Ovary (tissue), 7 donors: ENCODE measurements at regions not wholly inside any gene's neighbourhood (a gene's known extent, or its start where the extent isn't known, plus 50 kb on each side); places are given as distances from the start of the nearest gene placed in this dataset.

Experiments used
- DNase-seq, 5 donors: peaks; one replicate each; pipeline ENCODE4 v3.0.0-alpha.2; 2019 to 2020
- H3K27ac ChIP-seq, 2 donors: fragments of 200-600 bp; one replicate each; pipeline versions ENCODE4 v1.5.1 to v1.8.0; 2019 to 2022
- H3K27me3 ChIP-seq: fragments of 200-600 bp; one replicate; pipeline ENCODE4 v1.8.0; 2022
- H3K36me3 ChIP-seq: fragments of 200-600 bp; sonication (generic); one replicate; pipeline ENCODE4 v1.5.1; 2019
- H3K4me1 ChIP-seq: one replicate; pipeline ENCODE4 v1.8.1; 2013; ENCODE audit warnings: mild to moderate bottlenecking, moderate library complexity; ENCODE audit not compliant: insufficient read depth
- H3K4me3 ChIP-seq: fragments of 200-600 bp; sonication (generic); one replicate; pipeline ENCODE4 v1.5.1; 2017
- H3K9me3 ChIP-seq, 2 donors: fragments of 200-600 bp in 1 of 2; sonication (generic) in 1 of 2; one replicate each; pipeline versions ENCODE4 v1.5.1 to v1.8.1; 2013 to 2019; ENCODE audit warnings: mild to moderate bottlenecking in 1 of 2, moderate library complexity in 1 of 2
- EP300 ChIP-seq: sonication (generic); formaldehyde crosslinking; IDR thresholded peaks from one replicate; pipeline ENCODE4 v1.6.1; 2017; ENCODE audit warnings: antibody characterized with exemption
- POLR2A ChIP-seq: fragments of 450-650 bp; IDR thresholded peaks from one replicate; pipeline ENCODE4 v1.6.1; 2017; ENCODE audit warnings: antibody characterized with exemption, mild to moderate bottlenecking, moderate library complexity
- WGBS, 3 donors: extraction: QIAGEN DNeasy Blood & Tissue Kit in 1 of 3; methylation state at CpG; one replicate each; pipeline versions ENCODE4 v1.1.5 to v1.1.7; 2013 to 2017; 5-methylcytosine and 5-hydroxymethylcytosine counted together
- intact Hi-C, 4 donors: fragments of 100-400 bp; cut with DNase I; formaldehyde crosslinking; loops; one replicate each; pipeline versions ENCODE4 v1.11.0 to v1.15.1; 2022 to 2023
- TF ChIP-seq, protein P1 (sequence below), 3 donors: fragments of 450-650 bp in 2 of 3; fragments of 200-600 bp in 1 of 3; IDR thresholded peaks; one replicate each; pipeline versions ENCODE4 v1.5.1 to v1.8.0; 2016 to 2022; ENCODE audit warnings: antibody characterized with exemption in 3 of 3, mild to moderate bottlenecking in 1 of 3
- donor health status: DM: no; HTN: no; CAD: no; lungs with moderate emphysema.
- donor health status: DM: no; HTN: no; CAD: no.
- donor health status: Bipolar disorder and iron deficiency.
- donor health status: DM: no; HTN: no; CAD: no.
- donor health status: DM: yes; HTN: yes; CAD: no.

DNA sequence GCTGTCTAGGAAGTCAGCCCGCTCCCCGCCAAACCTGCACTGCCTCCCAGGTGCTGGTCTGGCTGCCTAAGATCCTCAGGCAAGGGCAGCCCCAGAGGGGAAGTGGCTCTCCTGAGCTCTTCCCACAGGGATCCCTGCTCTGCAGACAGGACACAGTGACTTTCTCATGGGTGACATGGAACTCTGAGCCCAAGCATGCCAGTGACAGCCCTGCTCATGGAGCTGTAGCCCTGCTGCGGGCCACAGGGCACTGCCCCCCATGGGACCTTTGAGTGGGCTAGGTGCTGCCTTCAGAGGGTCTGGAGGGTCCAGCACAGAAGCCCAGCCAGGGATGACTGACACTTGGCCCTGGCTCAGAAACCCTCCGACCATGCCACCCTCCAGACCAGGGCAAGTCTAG is 109.1 kb downstream of the TUBA3C start:
- no peak overlapping the region for H3K27ac ChIP-seq
- H3K27me3 ChIP-seq, result no peaks in the 10 kb centered on the region
- intact Hi-C loops, result no loop called here
- no peaks in the 10 kb centered on the region for H3K36me3 ChIP-seq
- WGBS, 3 donors, result 77 to 82% (median 81%) methylated on average over 4 of the region's 4 CpGs
- H3K4me1 ChIP-seq, result no peaks in the 10 kb centered on the region
- no peak overlapping the region for H3K4me3 ChIP-seq
- H3K9me3 ChIP-seq, result no peaks in the 10 kb centered on the region
- TF ChIP-seq POLR2A, result no peak
- TF ChIP-seq, protein P1, sequence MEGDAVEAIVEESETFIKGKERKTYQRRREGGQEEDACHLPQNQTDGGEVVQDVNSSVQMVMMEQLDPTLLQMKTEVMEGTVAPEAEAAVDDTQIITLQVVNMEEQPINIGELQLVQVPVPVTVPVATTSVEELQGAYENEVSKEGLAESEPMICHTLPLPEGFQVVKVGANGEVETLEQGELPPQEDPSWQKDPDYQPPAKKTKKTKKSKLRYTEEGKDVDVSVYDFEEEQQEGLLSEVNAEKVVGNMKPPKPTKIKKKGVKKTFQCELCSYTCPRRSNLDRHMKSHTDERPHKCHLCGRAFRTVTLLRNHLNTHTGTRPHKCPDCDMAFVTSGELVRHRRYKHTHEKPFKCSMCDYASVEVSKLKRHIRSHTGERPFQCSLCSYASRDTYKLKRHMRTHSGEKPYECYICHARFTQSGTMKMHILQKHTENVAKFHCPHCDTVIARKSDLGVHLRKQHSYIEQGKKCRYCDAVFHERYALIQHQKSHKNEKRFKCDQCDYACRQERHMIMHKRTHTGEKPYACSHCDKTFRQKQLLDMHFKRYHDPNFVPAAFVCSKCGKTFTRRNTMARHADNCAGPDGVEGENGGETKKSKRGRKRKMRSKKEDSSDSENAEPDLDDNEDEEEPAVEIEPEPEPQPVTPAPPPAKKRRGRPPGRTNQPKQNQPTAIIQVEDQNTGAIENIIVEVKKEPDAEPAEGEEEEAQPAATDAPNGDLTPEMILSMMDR (IDR thresholded peaks at IDR 0.05), result no peak
- DNase-seq, result no peak

DNA sequence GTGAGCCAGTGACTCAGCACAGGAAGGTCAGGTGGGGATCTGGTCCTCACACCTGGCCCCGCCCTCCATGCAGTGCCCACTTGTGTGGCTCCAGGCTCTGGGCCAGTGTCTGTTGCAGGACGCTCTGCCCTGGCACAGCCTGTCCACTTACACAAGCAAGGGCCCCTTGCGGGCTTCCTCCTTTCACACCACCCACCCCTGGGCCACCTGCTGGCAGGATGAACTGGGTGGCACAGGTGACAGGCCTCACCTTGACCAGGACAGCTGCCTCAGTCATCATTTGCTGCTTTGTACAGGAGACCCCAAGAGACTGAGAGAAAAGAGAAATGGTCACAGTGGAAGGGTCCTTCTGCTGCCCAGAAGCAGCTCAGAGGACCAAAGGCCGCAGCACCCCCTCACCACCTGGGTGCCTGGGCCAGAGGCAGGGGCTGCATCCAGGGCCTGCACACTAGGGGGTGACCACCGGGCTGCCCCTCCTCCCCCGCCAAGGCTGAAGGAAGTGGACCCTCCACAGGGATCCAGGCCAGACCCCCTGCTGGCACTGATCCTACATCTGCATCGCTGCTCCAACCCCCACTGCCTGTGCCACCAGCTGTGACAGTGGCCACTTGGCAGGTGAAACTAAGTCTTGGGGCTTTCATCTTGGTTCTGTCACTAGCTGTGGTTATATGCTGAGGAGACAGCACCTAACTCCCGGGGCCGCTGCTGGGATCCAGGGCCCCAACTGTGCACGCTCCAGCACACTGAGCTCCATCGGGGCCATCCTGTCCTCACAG is 110.3 kb downstream of the TUBA3C start:
- 76 to 85% (median 83%) methylated on average over 11 of the region's 11 CpGs for WGBS, 3 donors
- TF ChIP-seq, protein P1 (IDR thresholded peaks at IDR 0.05), result no peak
- TF ChIP-seq POLR2A (no peak), EP300 (no peak)
- DNase-seq, result peak in 1 of 5 donors; percentile 15

DNA sequence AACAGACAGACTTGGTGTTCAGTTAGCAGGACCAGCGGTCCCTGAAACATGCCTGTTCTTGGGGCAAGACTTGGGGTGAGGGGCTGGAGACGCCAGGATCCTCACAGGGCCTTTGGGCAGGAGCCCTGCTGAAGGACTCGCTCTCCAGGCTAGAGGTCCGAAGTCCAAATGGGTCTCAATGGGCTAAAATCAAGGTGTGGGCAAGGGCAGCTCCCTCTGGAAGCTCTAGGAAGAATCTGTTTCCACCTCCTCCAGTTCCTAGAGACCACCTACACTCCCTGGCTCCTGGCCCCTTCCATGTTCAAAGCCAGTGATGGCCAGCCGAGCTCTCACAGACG is 111.3 kb downstream of the TUBA3C start:
- no peaks in the 10 kb centered on the region for H3K36me3 ChIP-seq
- TF ChIP-seq, protein P1 (IDR thresholded peaks at IDR 0.05), result no peak
- TF ChIP-seq EP300 (no peak), POLR2A (no peak)
- no peaks in the 10 kb centered on the region for H3K9me3 ChIP-seq
- DNase-seq, result no peak
- H3K27me3 ChIP-seq, result no peaks in the 10 kb centered on the region
- H3K4me3 ChIP-seq, result no peak overlapping the region
- no peaks in the 10 kb centered on the region for H3K4me1 ChIP-seq
- WGBS, 3 donors, result 71 to 79% (median 74%) methylated on average over 6 of the region's 6 CpGs
- intact Hi-C loops, result no loop called here
- H3K27ac ChIP-seq, result no peak overlapping the region

More for the DNA sequence above, 110.3 kb downstream of the TUBA3C start:
- H3K36me3 ChIP-seq, result no peaks in the 10 kb centered on the region
- no peaks in the 10 kb centered on the region for H3K27me3 ChIP-seq
- no peak overlapping the region for H3K4me3 ChIP-seq
- no peak overlapping the region for H3K27ac ChIP-seq
- H3K9me3 ChIP-seq, result no peaks in the 10 kb centered on the region
- intact Hi-C loops, result no loop called here
- H3K4me1 ChIP-seq, result no peaks in the 10 kb centered on the region

DNA sequence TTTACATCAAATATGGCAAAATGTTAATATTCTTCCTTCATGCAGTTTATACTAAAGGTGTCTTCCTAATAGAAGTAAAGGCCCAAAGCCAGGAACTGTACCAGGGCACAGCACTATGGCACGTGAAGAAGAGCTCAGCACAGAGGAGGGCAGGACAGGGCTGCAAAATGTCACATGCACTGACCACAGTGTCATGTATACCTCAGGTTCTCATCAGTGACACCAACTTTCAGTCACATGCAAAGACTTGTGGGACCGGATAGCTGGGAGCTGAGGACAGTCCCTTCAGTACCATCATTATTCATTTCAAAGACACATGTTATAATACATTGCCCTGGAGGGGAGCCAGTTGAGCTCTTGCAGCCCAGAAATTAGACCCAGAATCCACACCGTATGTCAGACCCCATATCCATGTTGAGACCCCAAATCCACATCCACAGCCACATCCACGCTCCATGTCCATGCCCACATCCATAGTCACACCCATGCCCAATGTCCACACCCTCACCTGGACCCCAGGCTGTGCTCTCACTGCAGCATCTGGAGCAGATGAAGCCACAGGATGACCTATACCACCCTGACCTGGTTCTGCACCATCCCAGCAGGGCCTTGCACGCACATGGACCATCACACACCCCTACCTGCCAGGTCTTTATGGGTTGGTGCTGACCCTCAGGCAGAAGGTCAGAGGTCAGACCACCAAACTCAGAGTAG is 111.8 kb downstream of the TUBA3C start:
- Histone ChIP-seq H3K4me3 (no peak overlapping the region), H3K27me3 (no peaks in the 10 kb centered on the region), H3K36me3 (no peaks in the 10 kb centered on the region), H3K9me3 (no peaks in the 10 kb centered on the region), H3K27ac (no peak overlapping the region), H3K4me1 (no peaks in the 10 kb centered on the region)
- DNase-seq, result no peak
- intact Hi-C loops, result no loop called here
- 61 to 71% (median 66%) methylated on average over 5 of the region's 5 CpGs for WGBS, 3 donors
- TF ChIP-seq POLR2A (no peak), EP300 (no peak)
- TF ChIP-seq, protein P1 (IDR thresholded peaks at IDR 0.05), result no peak
